ENCODE measurements at regions not wholly inside any gene's neighbourhood (a gene's known extent, or its start where the extent isn't known, plus 50 kb on each side); places are given as distances from the start of the nearest gene placed in this dataset.

GRCh38 chr10:43876976-43877375 is 228.3 kb upstream of the ZNF32 start:
- DNase-seq (ENCODE audit: low read depth) = no peak
- TF ChIP-seq CTCF (IDR thresholded peaks at IDR 0.05; ENCODE audit: control insufficient read depth, insufficient read depth, low read depth, low read length, missing control alignments) = no peak
- no peak overlapping the region for H3K4me3 ChIP-seq (ENCODE audit: control insufficient read depth, low read depth, low read length)

- no peak overlapping the region for H3K4me3 ChIP-seq (ENCODE audit: control insufficient read depth, low read depth, low read length)
- DNase-seq (ENCODE audit: low read depth) = no peak
- no peak for TF ChIP-seq CTCF (IDR thresholded peaks at IDR 0.05; ENCODE audit: control insufficient read depth, insufficient read depth, low read depth, low read length, missing control alignments)
Observed at GRCh38 chr10:43874984-43875383, 226.3 kb upstream of the ZNF32 start.

- no peak for DNase-seq (ENCODE audit: low read depth)
- H3K4me3 ChIP-seq (ENCODE audit: control insufficient read depth, low read depth, low read length) = no peak overlapping the region
- TF ChIP-seq CTCF (IDR thresholded peaks at IDR 0.05; ENCODE audit: control insufficient read depth, insufficient read depth, low read depth, low read length, missing control alignments) = no peak
Observed at GRCh38 chr10:43873717-43874116, 225.0 kb upstream of the ZNF32 start.

GRCh38 chr10:43872644-43873043 is 224.0 kb upstream of the ZNF32 start:
- no peak overlapping the region for H3K4me3 ChIP-seq (ENCODE audit: control insufficient read depth, low read depth, low read length)

GRCh38 chr10:43871545-43871944 is 222.9 kb upstream of the ZNF32 start:
- no peak for TF ChIP-seq CTCF (IDR thresholded peaks at IDR 0.05; ENCODE audit: control insufficient read depth, insufficient read depth, low read depth, low read length, missing control alignments)
- H3K4me3 ChIP-seq (ENCODE audit: control insufficient read depth, low read depth, low read length) = no peak overlapping the region
- DNase-seq (ENCODE audit: low read depth) = no peak

More at GRCh38 chr10:43872644-43873043, 224.0 kb upstream of the ZNF32 start:
- no peak for TF ChIP-seq CTCF (IDR thresholded peaks at IDR 0.05; ENCODE audit: control insufficient read depth, insufficient read depth, low read depth, low read length, missing control alignments)
- no peak for DNase-seq (ENCODE audit: low read depth)

GRCh38 chr10:43870968-43871439 is 222.3 kb upstream of the ZNF32 start:
- TF ChIP-seq CTCF (IDR thresholded peaks at IDR 0.05; ENCODE audit: control insufficient read depth, insufficient read depth, low read depth, low read length, missing control alignments) = no peak
- no peak for DNase-seq (ENCODE audit: low read depth)

More at GRCh38 chr10:43870968-43871439, 222.3 kb upstream of the ZNF32 start:
- no peak overlapping the region for H3K4me3 ChIP-seq (ENCODE audit: control insufficient read depth, low read depth, low read length)
